K562 (cell line): ENCODE measurements at regions not wholly inside any gene's neighbourhood (a gene's known extent, or its start where the extent isn't known, plus 50 kb on each side); places are given as distances from the start of the nearest gene placed in this dataset.

Source experiments
- ATAC-seq: fragments of 200-7000 bp; cut with Tn5 transposase; 3 replicates; pipeline ENCODE4 v1.9.1; 2020; ENCODE audit warnings: moderate library complexity
- BruUV-seq: library from RNA; stranded (reverse); fragments of 400-500 nt; replicated peaks from 2 replicates; lab custom pipeline; 2021; lab: Mats Ljungman, UMichigan
- CTCF ChIA-PET: fragments of 300-600 bp; formaldehyde crosslinking; extraction: SDS; loops from one replicate; lab custom pipeline; 2021; ENCODE audit warnings: low intra/inter-chr PET ratio; lab: Yijun Ruan, JAX
- POLR2A ChIA-PET: fragments of 300-600, 350-650 bp; sonication (Branson Sonifier 250); formaldehyde crosslinking; extraction: SDS; loops from one replicate; lab custom pipeline; 2021; ENCODE audit warnings: antibody characterized with exemption, inconsistent platforms; lab: Yijun Ruan, JAX
- DNase-seq, 4 experiments: peaks; one replicate each; pipeline versions ENCODE4 v3.0.0 to v3.0.0-alpha.2; 2011 to 2018; ENCODE audit warnings: low spot score in 3 of 4, mixed read lengths in 3 of 4; ENCODE audit errors: extremely low read depth in 1 of 4
- FAIRE-seq: peaks from 2 replicates; lab custom pipeline; 2011; peaks lifted over from hg19 to GRCh38; lab: Jason Lieb, UNC
- H2AFZ ChIP-seq: 2 replicates; pipeline ENCODE4 v1.6.0; 2011; ENCODE audit warnings: low read depth, low read length, control low read depth, inconsistent platforms
- H3K27ac ChIP-seq: fragments of 200-600 bp; 3 replicates; pipeline ENCODE4 v1.8.0; 2011; ENCODE audit warnings: low read depth, mild to moderate bottlenecking, control low read depth, inconsistent platforms, low read length, moderate library complexity, mixed read lengths; ENCODE audit errors: extremely low read depth
- H3K27me3 ChIP-seq, 2 experiments: fragments of 300-600 bp in 1 of 2; 2 replicates in 1 of 2; 3 replicates in 1 of 2; pipeline versions ENCODE4 v1.6.0 to v1.8.0; 2011; ENCODE audit warnings: inconsistent platforms in 2 of 2, low read length in 2 of 2, mild to moderate bottlenecking in 1 of 2, mixed read lengths in 1 of 2, moderate library complexity in 1 of 2; ENCODE audit not compliant: control insufficient read depth in 2 of 2, insufficient read depth in 2 of 2
- H3K36me3 ChIP-seq: fragments of 300-600 bp; 3 replicates; pipeline ENCODE4 v1.8.0; 2011; ENCODE audit warnings: mild to moderate bottlenecking, low read length, inconsistent platforms; ENCODE audit not compliant: control insufficient read depth, insufficient read depth
- H3K4me1 ChIP-seq, 2 experiments: fragments of 200-600 bp in 1 of 2; replicated peaks in 1 of 2; 2 replicates in 1 of 2; 3 replicates in 1 of 2; pipeline versions ENCODE4 v1.5.1 to v1.8.0; 2011; ENCODE audit warnings: inconsistent platforms in 2 of 2, low read length in 2 of 2, mild to moderate bottlenecking in 1 of 2, mixed read lengths in 1 of 2, moderate library complexity in 1 of 2; ENCODE audit not compliant: control insufficient read depth in 2 of 2, insufficient read depth in 2 of 2
- H3K4me2 ChIP-seq: 2 replicates; pipeline ENCODE4 v1.6.1; 2011; ENCODE audit warnings: low read length, control low read depth, inconsistent platforms, mixed read lengths; ENCODE audit not compliant: insufficient read depth
- H3K4me3 ChIP-seq: fragments of 200-600 bp; sonication (generic), shearing (Covaris generic); 2 replicates; pipeline ENCODE4 v1.5.1; 2016; ENCODE audit warnings: control low read depth, inconsistent platforms
- H3K79me2 ChIP-seq: fragments of 200-600 bp; 3 replicates; pipeline ENCODE4 v1.8.0; 2011; ENCODE audit warnings: low read length, inconsistent platforms; ENCODE audit not compliant: control insufficient read depth, insufficient read depth
- H3K9ac ChIP-seq, 2 experiments: 2 replicates each; pipeline versions ENCODE4 v1.6.0 to v1.6.1; 2011; ENCODE audit warnings: low read depth in 2 of 2, low read length in 2 of 2, control low read depth in 1 of 2, inconsistent platforms in 1 of 2, mild to moderate bottlenecking in 1 of 2, mixed read lengths in 1 of 2; ENCODE audit not compliant: insufficient read depth in 1 of 2
- H3K9me1 ChIP-seq: one replicate; pipeline ENCODE4 v1.6.0; 2011; ENCODE audit warnings: inconsistent platforms, mild to moderate bottlenecking, low read length, moderate library complexity; ENCODE audit not compliant: control insufficient read depth, insufficient read depth
- H3K9me3 ChIP-seq: replicated peaks from 2 replicates; pipeline ENCODE4 v1.5.1; 2011; ENCODE audit warnings: low read depth, low read length, inconsistent platforms; ENCODE audit not compliant: control insufficient read depth, insufficient read depth
- H4K20me1 ChIP-seq: replicated peaks from 2 replicates; pipeline ENCODE4 v1.6.1; 2011; ENCODE audit warnings: low read length, inconsistent platforms, mixed read lengths; ENCODE audit not compliant: control insufficient read depth, insufficient read depth
- CGGBP1 ChIP-seq: fragments of 250-450 bp; sonication (Bioruptor Pico); IDR thresholded peaks from 2 replicates; pipeline ENCODE4 v1.9.0; 2021; ENCODE audit warnings: mild to moderate bottlenecking
- CHD1 ChIP-seq: fragments of 200-600 bp; sonication (generic); IDR thresholded peaks from one replicate; pipeline ENCODE4 v1.6.1; 2012; ENCODE audit warnings: mild to moderate bottlenecking, moderate library complexity, low read length, inconsistent platforms
- FOXK2 ChIP-seq, 2 experiments: fragments of 450-650 bp; IDR thresholded peaks in 1 of 2; conservative IDR thresholded peaks in 1 of 2; 2 replicates each; pipeline ENCODE4 v1.6.1; 2016; ENCODE audit warnings: low read depth in 2 of 2, mild to moderate bottlenecking in 1 of 2
- GATAD2B ChIP-seq: fragments of 450-650 bp; IDR thresholded peaks from 2 replicates; pipeline ENCODE4 v1.6.1; 2017; ENCODE audit warnings: mild to moderate bottlenecking, borderline replicate concordance
- MEF2A ChIP-seq: IDR thresholded peaks from 2 replicates; pipeline ENCODE4 v1.6.1; 2011; ENCODE audit warnings: low read depth, mild to moderate bottlenecking, low read length, moderate library complexity; ENCODE audit not compliant: control insufficient read depth
- THRB ChIP-seq: fragments of 450-650 bp; formaldehyde crosslinking; conservative IDR thresholded peaks from 2 replicates; pipeline ENCODE4 v1.4.0; 2022; ENCODE audit warnings: mild to moderate bottlenecking, missing genetic modification characterization
- ZFP36 ChIP-seq: fragments of 150-350 bp; IDR thresholded peaks from 2 replicates; pipeline ENCODE4 v1.6.1; 2018; ENCODE audit warnings: low read length, low read depth; ENCODE audit not compliant: partially characterized antibody
- ZNF695 ChIP-seq: fragments of 450-650 bp; formaldehyde crosslinking; IDR thresholded peaks from 2 replicates; pipeline ENCODE4 v1.4.0; 2020; ENCODE audit warnings: mild to moderate bottlenecking, moderate library complexity
- WGBS: fragments of 100-300 bp; shearing (Covaris generic); methylation state at CpG from one replicate; pipeline ENCODE4 v1.1.6; 2016; ENCODE audit warnings: low coverage, mixed read lengths; ENCODE audit not compliant: insufficient coverage; ENCODE audit errors: missing lambda C conversion rate; 5-methylcytosine and 5-hydroxymethylcytosine counted together
- in situ Hi-C: fragments of 300-500 bp; cut with MboI; formaldehyde crosslinking; loops from 4 replicates; pipeline ENCODE4 v1.15.0; 2018; ENCODE audit warnings: inconsistent platforms, mixed read lengths
- intact Hi-C: fragments of 100-400 bp; cut with micrococcal nuclease; formaldehyde crosslinking; loops from 2 replicates; pipeline ENCODE4 v1.14.2; 2022
- TF ChIP-seq, protein P1 (sequence below): fragments of 450-650 bp; IDR thresholded peaks from 2 replicates; pipeline ENCODE4 v1.6.1; 2018; ENCODE audit not compliant: partially characterized antibody
- TF ChIP-seq, protein P2 (sequence below), 2 experiments: fragments of 150-350 bp in 1 of 2; IDR thresholded peaks; 2 replicates each; pipeline ENCODE4 v1.6.1; 2012 to 2016; ENCODE audit warnings: low read depth in 2 of 2, low read length in 2 of 2, mild to moderate bottlenecking in 1 of 2, moderate library complexity in 1 of 2
- TF ChIP-seq, protein P3 (sequence below): IDR thresholded peaks from 2 replicates; pipeline ENCODE4 v1.6.1; 2014; ENCODE audit warnings: antibody characterized with exemption

GRCh38 chr14:50002926-50003212 lies 110.0 kb downstream of the ARF6 start:
- Histone ChIP-seq H3K27ac (peak overlapping the region; percentile 92), H4K20me1 (no peaks in the 10 kb centered on the region), H3K4me2 (peak overlapping the region; percentile 85), H3K9me1 (no peaks in the 10 kb centered on the region), H3K36me3 (no peaks in the 10 kb centered on the region), H3K27me3 (no peaks in the 10 kb centered on the region), H2AFZ (peak overlapping the region; percentile 87), H3K4me3 (peak overlapping the region; percentile 46), H3K4me1 (peaks cover 50 to 54% of the 10 kb centered on the region in 2 experiments), H3K9me3 (no peaks in the 10 kb centered on the region), H3K9ac (peak overlapping the region; percentile 75 to 88), H3K79me2 (peaks cover 13% of the 10 kb centered on the region; the same call in 2 of the 3 replicates)
- ChIA-PET POLR2A (interaction anchor here (0.9 to 1.5 kb wide), 4 partner anchors 10 to 141 kb away, joined by 3 to 8 read pairs (median 4); no protein-coding TSS in a partner anchor), CTCF (no interaction called here)
- no peak for ATAC-seq
- in situ Hi-C loops, result no loop called here
- 2% methylated on average over 7 of the region's 7 CpGs for WGBS
- no peak for DNase-seq
- BruUV-seq, result no TSS peak
- FAIRE-seq, result peak; percentile 66
- intact Hi-C loops, result loop anchor here (1.0 to 5.0 kb wide), 4 partner anchors 33 to 140 kb away; no protein-coding TSS in a partner anchor
- TF ChIP-seq CGGBP1 (CRISPR knock-in tag) (no peak), CHD1 (peak; percentile 70), MEF2A (no peak), GATAD2B (no peak), ZNF695 (no peak), FOXK2 (conservative IDR thresholded peaks at IDR 0.05 in 1 of 2, IDR thresholded peaks at IDR 0.05 in 1 of 2; ENCODE audit: low read depth in 2 of 2) (peak in 1 of 2 experiments; percentile 36; a peak in 1 of 4 replicates), THRB (CRISPR knock-in tag) (no peak), ZFP36 (no peak)
- TF ChIP-seq, protein P1, sequence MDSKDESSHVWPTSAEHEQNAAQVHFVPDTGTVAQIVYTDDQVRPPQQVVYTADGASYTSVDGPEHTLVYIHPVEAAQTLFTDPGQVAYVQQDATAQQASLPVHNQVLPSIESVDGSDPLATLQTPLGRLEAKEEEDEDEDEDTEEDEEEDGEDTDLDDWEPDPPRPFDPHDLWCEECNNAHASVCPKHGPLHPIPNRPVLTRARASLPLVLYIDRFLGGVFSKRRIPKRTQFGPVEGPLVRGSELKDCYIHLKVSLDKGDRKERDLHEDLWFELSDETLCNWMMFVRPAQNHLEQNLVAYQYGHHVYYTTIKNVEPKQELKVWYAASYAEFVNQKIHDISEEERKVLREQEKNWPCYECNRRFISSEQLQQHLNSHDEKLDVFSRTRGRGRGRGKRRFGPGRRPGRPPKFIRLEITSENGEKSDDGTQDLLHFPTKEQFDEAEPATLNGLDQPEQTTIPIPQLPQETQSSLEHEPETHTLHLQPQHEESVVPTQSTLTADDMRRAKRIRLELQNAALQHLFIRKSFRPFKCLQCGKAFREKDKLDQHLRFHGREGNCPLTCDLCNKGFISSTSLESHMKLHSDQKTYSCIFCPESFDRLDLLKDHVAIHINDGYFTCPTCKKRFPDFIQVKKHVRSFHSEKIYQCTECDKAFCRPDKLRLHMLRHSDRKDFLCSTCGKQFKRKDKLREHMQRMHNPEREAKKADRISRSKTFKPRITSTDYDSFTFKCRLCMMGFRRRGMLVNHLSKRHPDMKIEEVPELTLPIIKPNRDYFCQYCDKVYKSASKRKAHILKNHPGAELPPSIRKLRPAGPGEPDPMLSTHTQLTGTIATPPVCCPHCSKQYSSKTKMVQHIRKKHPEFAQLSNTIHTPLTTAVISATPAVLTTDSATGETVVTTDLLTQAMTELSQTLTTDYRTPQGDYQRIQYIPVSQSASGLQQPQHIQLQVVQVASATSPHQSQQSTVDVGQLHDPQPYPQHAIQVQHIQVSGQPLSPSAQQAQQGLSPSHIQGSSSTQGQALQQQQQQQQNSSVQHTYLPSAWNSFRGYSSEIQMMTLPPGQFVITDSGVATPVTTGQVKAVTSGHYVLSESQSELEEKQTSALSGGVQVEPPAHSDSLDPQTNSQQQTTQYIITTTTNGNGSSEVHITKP, result peak; percentile 58
- TF ChIP-seq, protein P2, sequence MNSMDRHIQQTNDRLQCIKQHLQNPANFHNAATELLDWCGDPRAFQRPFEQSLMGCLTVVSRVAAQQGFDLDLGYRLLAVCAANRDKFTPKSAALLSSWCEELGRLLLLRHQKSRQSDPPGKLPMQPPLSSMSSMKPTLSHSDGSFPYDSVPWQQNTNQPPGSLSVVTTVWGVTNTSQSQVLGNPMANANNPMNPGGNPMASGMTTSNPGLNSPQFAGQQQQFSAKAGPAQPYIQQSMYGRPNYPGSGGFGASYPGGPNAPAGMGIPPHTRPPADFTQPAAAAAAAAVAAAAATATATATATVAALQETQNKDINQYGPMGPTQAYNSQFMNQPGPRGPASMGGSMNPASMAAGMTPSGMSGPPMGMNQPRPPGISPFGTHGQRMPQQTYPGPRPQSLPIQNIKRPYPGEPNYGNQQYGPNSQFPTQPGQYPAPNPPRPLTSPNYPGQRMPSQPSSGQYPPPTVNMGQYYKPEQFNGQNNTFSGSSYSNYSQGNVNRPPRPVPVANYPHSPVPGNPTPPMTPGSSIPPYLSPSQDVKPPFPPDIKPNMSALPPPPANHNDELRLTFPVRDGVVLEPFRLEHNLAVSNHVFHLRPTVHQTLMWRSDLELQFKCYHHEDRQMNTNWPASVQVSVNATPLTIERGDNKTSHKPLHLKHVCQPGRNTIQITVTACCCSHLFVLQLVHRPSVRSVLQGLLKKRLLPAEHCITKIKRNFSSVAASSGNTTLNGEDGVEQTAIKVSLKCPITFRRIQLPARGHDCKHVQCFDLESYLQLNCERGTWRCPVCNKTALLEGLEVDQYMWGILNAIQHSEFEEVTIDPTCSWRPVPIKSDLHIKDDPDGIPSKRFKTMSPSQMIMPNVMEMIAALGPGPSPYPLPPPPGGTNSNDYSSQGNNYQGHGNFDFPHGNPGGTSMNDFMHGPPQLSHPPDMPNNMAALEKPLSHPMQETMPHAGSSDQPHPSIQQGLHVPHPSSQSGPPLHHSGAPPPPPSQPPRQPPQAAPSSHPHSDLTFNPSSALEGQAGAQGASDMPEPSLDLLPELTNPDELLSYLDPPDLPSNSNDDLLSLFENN (IDR thresholded peaks at IDR 0.05; ENCODE audit: low read depth in 2 of 2, low read length in 2 of 2), result no peak
- TF ChIP-seq, protein P3, sequence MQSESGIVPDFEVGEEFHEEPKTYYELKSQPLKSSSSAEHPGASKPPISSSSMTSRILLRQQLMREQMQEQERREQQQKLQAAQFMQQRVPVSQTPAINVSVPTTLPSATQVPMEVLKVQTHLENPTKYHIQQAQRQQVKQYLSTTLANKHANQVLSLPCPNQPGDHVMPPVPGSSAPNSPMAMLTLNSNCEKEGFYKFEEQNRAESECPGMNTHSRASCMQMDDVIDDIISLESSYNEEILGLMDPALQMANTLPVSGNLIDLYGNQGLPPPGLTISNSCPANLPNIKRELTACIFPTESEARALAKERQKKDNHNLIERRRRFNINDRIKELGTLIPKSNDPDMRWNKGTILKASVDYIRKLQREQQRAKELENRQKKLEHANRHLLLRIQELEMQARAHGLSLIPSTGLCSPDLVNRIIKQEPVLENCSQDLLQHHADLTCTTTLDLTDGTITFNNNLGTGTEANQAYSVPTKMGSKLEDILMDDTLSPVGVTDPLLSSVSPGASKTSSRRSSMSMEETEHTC, result no peak
